K562 (cell line): ENCODE measurements at regions not wholly inside any gene's neighbourhood (a gene's known extent, or its start where the extent isn't known, plus 50 kb on each side); places are given as distances from the start of the nearest gene placed in this dataset.

ENCODE experiments used
- ATAC-seq: fragments of 200-7000 bp; cut with Tn5 transposase; 3 replicates; pipeline ENCODE4 v1.9.1; 2020; ENCODE audit warnings: moderate library complexity
- BruUV-seq: library from RNA; stranded (reverse); fragments of 400-500 nt; replicated peaks from 2 replicates; lab custom pipeline; 2021; lab: Mats Ljungman, UMichigan
- CTCF ChIA-PET: fragments of 300-600 bp; formaldehyde crosslinking; extraction: SDS; loops from one replicate; lab custom pipeline; 2021; ENCODE audit warnings: low intra/inter-chr PET ratio; lab: Yijun Ruan, JAX
- POLR2A ChIA-PET: fragments of 300-600, 350-650 bp; sonication (Branson Sonifier 250); formaldehyde crosslinking; extraction: SDS; loops from one replicate; lab custom pipeline; 2021; ENCODE audit warnings: antibody characterized with exemption, inconsistent platforms; lab: Yijun Ruan, JAX
- DNase-seq, 4 experiments: peaks; one replicate each; pipeline versions ENCODE4 v3.0.0 to v3.0.0-alpha.2; 2011 to 2018; ENCODE audit warnings: low spot score in 3 of 4, mixed read lengths in 3 of 4; ENCODE audit errors: extremely low read depth in 1 of 4
- FAIRE-seq: peaks from 2 replicates; lab custom pipeline; 2011; peaks lifted over from hg19 to GRCh38; lab: Jason Lieb, UNC
- H2AFZ ChIP-seq: 2 replicates; pipeline ENCODE4 v1.6.0; 2011; ENCODE audit warnings: low read depth, low read length, control low read depth, inconsistent platforms
- H3K27ac ChIP-seq: fragments of 200-600 bp; 3 replicates; pipeline ENCODE4 v1.8.0; 2011; ENCODE audit warnings: low read depth, mild to moderate bottlenecking, control low read depth, inconsistent platforms, low read length, moderate library complexity, mixed read lengths; ENCODE audit errors: extremely low read depth
- H3K27me3 ChIP-seq, 2 experiments: fragments of 300-600 bp in 1 of 2; 2 replicates in 1 of 2; 3 replicates in 1 of 2; pipeline versions ENCODE4 v1.6.0 to v1.8.0; 2011; ENCODE audit warnings: inconsistent platforms in 2 of 2, low read length in 2 of 2, mild to moderate bottlenecking in 1 of 2, mixed read lengths in 1 of 2, moderate library complexity in 1 of 2; ENCODE audit not compliant: control insufficient read depth in 2 of 2, insufficient read depth in 2 of 2
- H3K36me3 ChIP-seq: fragments of 300-600 bp; 3 replicates; pipeline ENCODE4 v1.8.0; 2011; ENCODE audit warnings: mild to moderate bottlenecking, low read length, inconsistent platforms; ENCODE audit not compliant: control insufficient read depth, insufficient read depth
- H3K4me1 ChIP-seq, 2 experiments: fragments of 200-600 bp in 1 of 2; replicated peaks in 1 of 2; 2 replicates in 1 of 2; 3 replicates in 1 of 2; pipeline versions ENCODE4 v1.5.1 to v1.8.0; 2011; ENCODE audit warnings: inconsistent platforms in 2 of 2, low read length in 2 of 2, mild to moderate bottlenecking in 1 of 2, mixed read lengths in 1 of 2, moderate library complexity in 1 of 2; ENCODE audit not compliant: control insufficient read depth in 2 of 2, insufficient read depth in 2 of 2
- H3K4me2 ChIP-seq: 2 replicates; pipeline ENCODE4 v1.6.1; 2011; ENCODE audit warnings: low read length, control low read depth, inconsistent platforms, mixed read lengths; ENCODE audit not compliant: insufficient read depth
- H3K4me3 ChIP-seq: fragments of 200-600 bp; sonication (generic), shearing (Covaris generic); 2 replicates; pipeline ENCODE4 v1.5.1; 2016; ENCODE audit warnings: control low read depth, inconsistent platforms
- H3K79me2 ChIP-seq: fragments of 200-600 bp; 3 replicates; pipeline ENCODE4 v1.8.0; 2011; ENCODE audit warnings: low read length, inconsistent platforms; ENCODE audit not compliant: control insufficient read depth, insufficient read depth
- H3K9ac ChIP-seq, 2 experiments: 2 replicates each; pipeline versions ENCODE4 v1.6.0 to v1.6.1; 2011; ENCODE audit warnings: low read depth in 2 of 2, low read length in 2 of 2, control low read depth in 1 of 2, inconsistent platforms in 1 of 2, mild to moderate bottlenecking in 1 of 2, mixed read lengths in 1 of 2; ENCODE audit not compliant: insufficient read depth in 1 of 2
- H3K9me1 ChIP-seq: one replicate; pipeline ENCODE4 v1.6.0; 2011; ENCODE audit warnings: inconsistent platforms, mild to moderate bottlenecking, low read length, moderate library complexity; ENCODE audit not compliant: control insufficient read depth, insufficient read depth
- H3K9me3 ChIP-seq: replicated peaks from 2 replicates; pipeline ENCODE4 v1.5.1; 2011; ENCODE audit warnings: low read depth, low read length, inconsistent platforms; ENCODE audit not compliant: control insufficient read depth, insufficient read depth
- H4K20me1 ChIP-seq: replicated peaks from 2 replicates; pipeline ENCODE4 v1.6.1; 2011; ENCODE audit warnings: low read length, inconsistent platforms, mixed read lengths; ENCODE audit not compliant: control insufficient read depth, insufficient read depth
- SIN3A ChIP-seq, 2 experiments: fragments of 150-350 bp in 1 of 2; IDR thresholded peaks; 2 replicates each; pipeline ENCODE4 v1.6.1; 2011 to 2016; ENCODE audit warnings: borderline replicate concordance in 2 of 2, low read depth in 2 of 2, low read length in 2 of 2, mild to moderate bottlenecking in 2 of 2, moderate library complexity in 2 of 2; ENCODE audit not compliant: control insufficient read depth in 1 of 2
- SPI1 ChIP-seq: IDR thresholded peaks from 2 replicates; pipeline ENCODE4 v1.6.1; 2011; ENCODE audit warnings: low read depth, low read length, control low read depth, borderline replicate concordance
- ZNF124 ChIP-seq: sonication (generic); formaldehyde crosslinking; IDR thresholded peaks from 2 replicates; pipeline ENCODE4 v1.8.1; 2022; ENCODE audit warnings: missing genetic modification reagents
- ZNF316 ChIP-seq: fragments of 450-650 bp; IDR thresholded peaks from 2 replicates; pipeline ENCODE4 v1.6.1; 2016
- ZNF444 ChIP-seq: fragments of 250-450 bp; sonication (Bioruptor Pico); IDR thresholded peaks from 2 replicates; pipeline ENCODE4 v1.4.0; 2020; ENCODE audit warnings: mild to moderate bottlenecking, moderate library complexity
- ZNF551 ChIP-seq: fragments of 250-450 bp; sonication (Bioruptor Pico); IDR thresholded peaks from 2 replicates; pipeline ENCODE4 v1.5.0; 2021; ENCODE audit warnings: mild to moderate bottlenecking, moderate library complexity
- WGBS: fragments of 100-300 bp; shearing (Covaris generic); methylation state at CpG from one replicate; pipeline ENCODE4 v1.1.6; 2016; ENCODE audit warnings: low coverage, mixed read lengths; ENCODE audit not compliant: insufficient coverage; ENCODE audit errors: missing lambda C conversion rate; 5-methylcytosine and 5-hydroxymethylcytosine counted together
- in situ Hi-C: fragments of 300-500 bp; cut with MboI; formaldehyde crosslinking; loops from 4 replicates; pipeline ENCODE4 v1.15.0; 2018; ENCODE audit warnings: inconsistent platforms, mixed read lengths
- intact Hi-C: fragments of 100-400 bp; cut with micrococcal nuclease; formaldehyde crosslinking; loops from 2 replicates; pipeline ENCODE4 v1.14.2; 2022
- TF ChIP-seq, protein P1 (sequence below): IDR thresholded peaks from 2 replicates; pipeline ENCODE4 v1.6.1; 2012; ENCODE audit warnings: low read depth, low read length, improper control_type of control experiment, borderline replicate concordance

DNA sequence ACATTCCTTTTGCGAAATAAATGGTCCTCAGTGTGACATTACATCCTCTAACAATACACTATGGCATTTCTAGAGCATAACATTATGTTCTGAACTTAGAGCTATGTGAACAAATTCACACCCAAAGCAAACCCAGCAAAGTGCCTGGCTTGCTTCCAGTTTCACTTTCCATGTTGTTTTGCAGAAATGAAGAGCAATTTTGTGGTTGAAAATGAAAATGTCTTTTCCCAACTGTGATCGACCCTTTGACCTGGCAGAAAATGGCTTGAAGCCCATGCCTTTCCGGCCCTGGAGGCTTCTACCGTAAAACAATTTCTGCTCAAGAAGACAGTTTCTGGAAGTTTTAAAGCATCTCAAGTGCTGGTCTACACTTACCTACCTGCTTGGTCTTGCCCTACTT is 344.7 kb upstream of the RGMB start:
- DNase-seq (no peak), FAIRE-seq (no peak), ATAC-seq (no peak)
- Histone ChIP-seq H3K36me3 (no peaks in the 10 kb centered on the region), H3K4me3 (no peak overlapping the region), H3K9me3 (no peaks in the 10 kb centered on the region), H3K27ac (no peak overlapping the region), H3K4me1 (no peaks in the 10 kb centered on the region), H3K9ac (no peak overlapping the region), H3K4me2 (no peak overlapping the region), H2AFZ (no peak overlapping the region)
- intact Hi-C loops = no loop called here
- CTCF ChIA-PET = no interaction called here
- in situ Hi-C loops = no loop called here
- BruUV-seq = no TSS peak
- 1% methylated on average over 4 of the region's 4 CpGs for WGBS
- TF ChIP-seq, protein P1, sequence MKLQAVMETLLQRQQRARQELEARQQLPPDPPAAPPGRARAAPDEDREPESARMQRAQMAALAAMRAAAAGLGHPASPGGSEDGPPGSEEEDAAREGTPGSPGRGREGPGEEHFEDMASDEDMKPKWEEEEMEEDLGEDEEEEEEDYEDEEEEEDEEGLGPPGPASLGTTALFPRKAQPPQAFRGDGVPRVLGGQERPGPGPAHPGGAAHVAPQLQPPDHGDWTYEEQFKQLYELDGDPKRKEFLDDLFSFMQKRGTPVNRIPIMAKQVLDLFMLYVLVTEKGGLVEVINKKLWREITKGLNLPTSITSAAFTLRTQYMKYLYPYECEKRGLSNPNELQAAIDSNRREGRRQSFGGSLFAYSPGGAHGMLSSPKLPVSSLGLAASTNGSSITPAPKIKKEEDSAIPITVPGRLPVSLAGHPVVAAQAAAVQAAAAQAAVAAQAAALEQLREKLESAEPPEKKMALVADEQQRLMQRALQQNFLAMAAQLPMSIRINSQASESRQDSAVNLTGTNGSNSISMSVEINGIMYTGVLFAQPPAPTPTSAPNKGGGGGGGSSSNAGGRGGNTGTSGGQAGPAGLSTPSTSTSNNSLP = no peak
- TF ChIP-seq ZNF551 (CRISPR knock-in tag) (no peak), ZNF316 (no peak), SIN3A (IDR thresholded peaks at IDR 0.05; ENCODE audit: borderline replicate concordance in 2 of 2, control insufficient read depth in 1 of 2, low read depth in 2 of 2, low read length in 2 of 2) (no peak), ZNF444 (CRISPR knock-in tag) (no peak), SPI1 (no peak), ZNF124 (CRISPR knock-in tag) (no peak)
- TF ChIP-seq, all 486 proteins: peak for 0
- H4K20me1 ChIP-seq = no peaks in the 10 kb centered on the region
- no peaks in the 10 kb centered on the region for H3K9me1 ChIP-seq
- no peaks in the 10 kb centered on the region for H3K27me3 ChIP-seq
- no peaks in the 10 kb centered on the region for H3K79me2 ChIP-seq
- POLR2A ChIA-PET = no interaction called here
